CD4-positive, CD25-positive, alpha-beta regulatory T cell (primary cell): ENCODE measurements at regions not wholly inside any gene's neighbourhood (a gene's known extent, or its start where the extent isn't known, plus 50 kb on each side); places are given as distances from the start of the nearest gene placed in this dataset.
"Not testable (repeated sequence)": the region's sequence is repeated elsewhere in the genome, so short reads cannot be mapped to it uniquely, and the experiment has no call there.

Experiments used
- ATAC-seq, 2 donors: fragments of 150-1000 bp; cut with Tn5 transposase; one replicate each; pipeline ENCODE4 v1.10.0; 2021; ENCODE audit warnings: low read depth in 2 of 2, moderate number of reproducible peaks in 2 of 2, moderate library complexity in 1 of 2
- DNase-seq, 3 donors: peaks; one replicate each; pipeline versions ENCODE4 v3.0.0 to v3.0.0-alpha.2; 2012 to 2022; ENCODE audit warnings: mixed read lengths in 1 of 3
- H3K27ac ChIP-seq: one replicate; pipeline ENCODE4 v1.7.0; 2013; ENCODE audit warnings: mild to moderate bottlenecking, low read length; ENCODE audit not compliant: insufficient read depth, poor library complexity, severe bottlenecking
- H3K27me3 ChIP-seq: one replicate; pipeline ENCODE4 v1.7.0; 2013; ENCODE audit warnings: low read length; ENCODE audit not compliant: control insufficient read depth, insufficient read depth
- H3K36me3 ChIP-seq: one replicate; pipeline ENCODE4 v1.7.0; 2013; ENCODE audit warnings: mild to moderate bottlenecking, low read length, moderate library complexity; ENCODE audit not compliant: control insufficient read depth, insufficient read depth
- H3K4me1 ChIP-seq: 2 replicates; pipeline ENCODE4 v1.7.0; 2013; ENCODE audit warnings: mild to moderate bottlenecking, low read length; ENCODE audit not compliant: insufficient read depth, control insufficient read depth, poor library complexity, severe bottlenecking
- H3K4me3 ChIP-seq: one replicate; pipeline ENCODE4 v1.7.0; 2013; ENCODE audit warnings: low read depth, mild to moderate bottlenecking, low read length, moderate library complexity
- H3K9me3 ChIP-seq, 2 experiments: 1 replicate in 1 of 2; 2 replicates in 1 of 2; pipeline ENCODE4 v1.7.0; 2013; ENCODE audit warnings: low read length in 2 of 2, mild to moderate bottlenecking in 1 of 2, moderate library complexity in 1 of 2; ENCODE audit not compliant: control insufficient read depth in 2 of 2
- H3K27ac Mint-ChIP-seq, 3 donors: one replicate each; pipeline ENCODE4 v1.8.0; 2020 to 2022; ENCODE audit warnings: mild to moderate bottlenecking in 3 of 3, mixed read lengths in 3 of 3, moderate library complexity in 2 of 3
- H3K27me3 Mint-ChIP-seq: one replicate; pipeline ENCODE4 v1.8.0; 2022; ENCODE audit warnings: mild to moderate bottlenecking, mixed read lengths
- H3K36me3 Mint-ChIP-seq: one replicate; pipeline ENCODE4 v1.8.0; 2020; ENCODE audit warnings: mixed read lengths
- H3K4me1 Mint-ChIP-seq, 4 donors: one replicate each; pipeline ENCODE4 v1.8.0; 2020 to 2022; ENCODE audit warnings: mixed read lengths in 4 of 4, mild to moderate bottlenecking in 1 of 4
- H3K4me3 Mint-ChIP-seq, 4 donors: one replicate each; pipeline ENCODE4 v1.8.0; 2020 to 2022; ENCODE audit warnings: mild to moderate bottlenecking in 4 of 4, mixed read lengths in 4 of 4, moderate library complexity in 3 of 4
- H3K9me3 Mint-ChIP-seq, 7 donors: one replicate each; pipeline ENCODE4 v1.8.0; 2020 to 2022; ENCODE audit warnings: mixed read lengths in 7 of 7, mild to moderate bottlenecking in 3 of 7, moderate library complexity in 2 of 7

DNA sequence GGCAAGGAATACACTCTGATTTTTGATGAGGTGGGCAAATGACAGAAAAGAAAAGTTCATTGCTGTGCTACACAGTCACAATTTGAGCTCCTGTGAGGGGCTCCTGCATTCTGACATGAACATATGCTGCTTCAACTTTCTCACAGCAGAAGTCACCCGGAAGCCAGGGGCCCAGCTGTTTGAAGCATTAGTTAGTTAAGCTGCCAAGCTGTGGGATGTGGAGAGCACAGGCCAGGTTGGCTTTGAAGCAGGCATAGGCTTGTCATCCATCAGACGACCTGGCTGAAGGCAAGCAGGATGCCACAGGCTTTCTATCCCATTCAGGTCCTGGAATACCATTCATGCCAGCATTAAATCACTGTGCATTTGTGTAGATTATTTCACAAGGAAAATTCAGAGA is 63.1 kb downstream of the MTNR1B start:
- H3K27me3 Mint-ChIP-seq: peaks cover 4% of the 10 kb centered on the region
- no peak for DNase-seq

DNA sequence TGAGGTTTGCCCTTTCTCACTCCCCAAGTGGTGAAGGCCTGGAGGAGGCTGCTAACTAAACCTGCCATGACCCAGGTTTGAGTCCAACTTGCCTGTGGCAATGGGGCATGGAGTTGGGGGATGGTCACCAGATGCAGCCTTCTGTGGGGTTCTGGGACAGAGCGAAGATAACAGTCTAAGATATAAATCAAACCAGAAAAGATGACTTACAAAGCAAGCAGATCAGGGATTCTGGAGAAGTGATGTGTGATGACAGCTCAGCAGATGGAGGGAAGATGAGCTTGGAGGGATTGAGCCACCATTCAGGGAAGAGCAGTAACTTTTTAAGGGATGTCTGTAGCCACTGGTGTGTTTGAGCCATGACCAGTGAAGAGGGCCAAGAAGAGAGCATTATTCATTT is 63.6 kb downstream of the MTNR1B start:
- H3K9me3 ChIP-seq: no peaks in the 10 kb centered on the region
- no peak overlapping the region for H3K4me3 ChIP-seq
- H3K27ac ChIP-seq: no peak overlapping the region
- H3K4me1 ChIP-seq: no peaks in the 10 kb centered on the region
- Mint-ChIP-seq H3K4me1 (no peaks in the 10 kb centered on the region), H3K4me3 (no peak overlapping the region), H3K36me3 (no peaks in the 10 kb centered on the region), H3K27ac (no peak overlapping the region), H3K27me3 (peaks cover 4% of the 10 kb centered on the region), H3K9me3 (peaks cover 0 to 4% (median 0%) of the 10 kb centered on the region in 7 donors)
- H3K36me3 ChIP-seq: no peaks in the 10 kb centered on the region
- ATAC-seq (no peak), DNase-seq (no peak)
- no peaks in the 10 kb centered on the region for H3K27me3 ChIP-seq

More for the DNA sequence above, 63.1 kb downstream of the MTNR1B start:
- Mint-ChIP-seq H3K9me3 (peaks cover 0 to 4% (median 0%) of the 10 kb centered on the region in 7 donors), H3K4me1 (no peaks in the 10 kb centered on the region), H3K27ac (no peak overlapping the region), H3K4me3 (no peak overlapping the region), H3K36me3 (no peaks in the 10 kb centered on the region)
- no peak for ATAC-seq
- H3K36me3 ChIP-seq: no peaks in the 10 kb centered on the region
- H3K9me3 ChIP-seq: no peaks in the 10 kb centered on the region
- H3K27me3 ChIP-seq: no peaks in the 10 kb centered on the region
- H3K27ac ChIP-seq: no peak overlapping the region
- H3K4me1 ChIP-seq: no peaks in the 10 kb centered on the region
- no peak overlapping the region for H3K4me3 ChIP-seq

DNA sequence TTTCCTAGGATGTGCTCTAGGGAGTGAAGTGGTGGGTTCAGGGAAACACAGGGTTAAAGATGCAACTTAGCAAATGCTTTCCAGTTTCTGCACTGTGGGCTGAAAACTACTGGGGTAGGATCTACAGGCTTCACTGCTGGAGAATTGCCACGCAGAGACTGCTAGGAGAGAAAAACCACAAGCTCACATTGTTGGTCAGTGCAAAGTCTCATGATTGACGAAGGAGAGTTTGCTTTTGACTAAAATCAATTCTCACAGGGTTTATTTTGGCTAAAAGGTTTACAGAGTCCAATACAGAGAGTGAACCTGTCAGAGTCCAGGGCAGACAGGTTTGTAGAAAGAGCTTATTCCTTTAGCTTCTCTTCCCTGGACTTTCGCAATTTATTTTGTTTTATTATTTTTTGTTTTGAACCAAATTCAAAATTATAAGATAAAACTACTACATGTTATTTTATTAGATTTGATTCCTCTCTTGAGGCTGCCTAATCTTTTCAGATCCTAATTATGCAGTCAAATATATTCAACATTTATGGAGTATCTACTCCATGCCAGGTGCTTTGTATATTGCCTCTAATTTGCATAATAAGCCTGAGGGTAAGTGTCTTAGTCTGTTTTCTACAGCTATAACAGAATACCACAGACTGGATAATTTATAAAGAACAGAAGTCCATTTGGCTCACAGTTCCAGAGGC is 64.7 kb downstream of the MTNR1B start:
- Histone ChIP-seq H3K4me1 (no peaks in the 10 kb centered on the region), H3K9me3 (no peaks in the 10 kb centered on the region), H3K27me3 (no peaks in the 10 kb centered on the region), H3K4me3 (no peak overlapping the region), H3K36me3 (no peaks in the 10 kb centered on the region), H3K27ac (no peak overlapping the region)
- Mint-ChIP-seq H3K27me3 (peaks cover 4% of the 10 kb centered on the region), H3K9me3 (peaks cover 0 to 4% (median 2%) of the 10 kb centered on the region in 7 donors), H3K36me3 (no peaks in the 10 kb centered on the region), H3K27ac (no peak overlapping the region), H3K4me1 (no peaks in the 10 kb centered on the region), H3K4me3 (no peak overlapping the region)
- no peak for DNase-seq
- no peak for ATAC-seq

DNA sequence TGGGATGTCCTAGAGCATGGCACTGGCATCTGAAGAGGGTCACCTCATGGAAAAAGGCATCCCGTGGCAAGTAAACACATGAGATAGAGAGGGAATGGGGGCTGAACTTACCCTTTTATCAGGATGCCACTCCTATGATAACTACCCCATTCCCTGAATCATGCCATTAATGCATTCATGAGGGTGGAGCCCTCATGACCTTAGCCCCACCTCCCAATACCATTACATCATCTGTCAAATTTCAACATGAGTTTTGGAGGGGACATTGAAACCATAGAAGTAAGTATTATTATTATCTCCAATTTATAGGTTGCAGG is 65.2 kb downstream of the MTNR1B start:
- no peak for DNase-seq
- Mint-ChIP-seq H3K36me3 (no peaks in the 10 kb centered on the region), H3K4me3 (no peak overlapping the region), H3K9me3 (peaks cover 0 to 4% (median 0%) of the 10 kb centered on the region in 7 donors), H3K4me1 (no peaks in the 10 kb centered on the region), H3K27ac (no peak overlapping the region), H3K27me3 (peaks cover 4% of the 10 kb centered on the region)
- Histone ChIP-seq H3K4me1 (no peaks in the 10 kb centered on the region), H3K4me3 (no peak overlapping the region), H3K9me3 (no peaks in the 10 kb centered on the region), H3K27ac (no peak overlapping the region), H3K27me3 (no peaks in the 10 kb centered on the region), H3K36me3 (no peaks in the 10 kb centered on the region)
- no peak for ATAC-seq

DNA sequence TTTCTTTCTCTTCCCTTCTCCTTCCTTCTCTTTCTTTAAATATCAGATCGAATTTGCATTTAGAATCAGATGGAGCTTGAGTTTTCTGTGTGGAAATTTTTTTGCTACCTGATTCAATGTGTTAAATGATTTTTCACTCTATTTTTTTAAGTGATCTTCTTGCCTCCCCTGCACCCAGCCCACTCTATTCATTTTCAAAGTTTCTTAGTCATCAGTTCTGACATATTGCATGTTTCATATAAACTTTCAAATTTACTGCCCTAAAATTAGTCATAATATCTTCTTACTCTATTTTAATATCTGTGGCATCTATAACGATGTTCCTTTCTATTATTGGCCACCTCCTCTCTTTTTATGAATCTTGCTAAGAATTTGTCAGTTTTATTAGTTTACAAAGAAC is 69.1 kb downstream of the MTNR1B start:
- Mint-ChIP-seq H3K27ac (no peak overlapping the region), H3K4me3 (no peak overlapping the region), H3K4me1 (no peaks in the 10 kb centered on the region), H3K9me3 (peaks cover 0 to 4% (median 0%) of the 10 kb centered on the region in 7 donors), H3K36me3 (no peaks in the 10 kb centered on the region), H3K27me3 (peaks cover 4% of the 10 kb centered on the region)
- ATAC-seq (no peak), DNase-seq (no peak)
- Histone ChIP-seq H3K27ac (no peak overlapping the region), H3K9me3 (no peaks in the 10 kb centered on the region), H3K4me3 (no peak overlapping the region), H3K4me1 (no peaks in the 10 kb centered on the region), H3K27me3 (no peaks in the 10 kb centered on the region), H3K36me3 (no peaks in the 10 kb centered on the region)

DNA sequence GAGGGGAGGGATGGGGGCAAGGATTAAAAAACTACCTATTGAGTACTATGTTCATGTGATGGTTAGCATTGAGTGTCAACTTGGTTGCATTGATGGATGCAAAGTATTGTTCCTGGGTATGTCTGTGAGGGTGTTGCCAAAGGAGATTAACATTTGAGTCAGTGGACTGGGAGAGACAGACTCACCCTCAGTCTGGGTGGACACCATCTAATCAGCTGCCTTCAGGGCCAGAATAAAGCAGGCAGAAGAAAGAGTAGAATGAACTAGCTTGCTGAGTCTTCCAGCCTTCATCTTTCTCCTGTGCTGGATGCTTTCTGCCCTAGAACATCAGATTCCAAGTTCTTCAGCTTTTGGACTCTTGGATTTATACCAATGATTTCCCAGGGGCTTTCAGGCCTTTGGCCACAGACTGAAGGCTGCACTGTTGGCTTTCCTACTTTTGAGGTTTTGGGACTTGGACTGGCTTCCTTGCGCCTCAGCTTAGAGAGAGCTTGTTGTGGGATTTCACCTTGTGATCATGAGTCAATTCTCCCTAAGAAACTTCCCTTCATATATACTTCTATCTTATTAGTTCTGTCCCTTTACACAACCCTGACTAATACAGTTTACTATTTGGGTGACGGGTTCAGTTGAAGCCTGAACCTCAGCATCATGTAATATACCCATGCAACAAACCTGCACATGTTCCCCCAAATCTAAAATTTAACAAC is 70.2 kb downstream of the MTNR1B start:
- Histone ChIP-seq H3K36me3 (no peaks in the 10 kb centered on the region), H3K27me3 (no peaks in the 10 kb centered on the region), H3K4me1 (no peaks in the 10 kb centered on the region), H3K27ac (no peak overlapping the region), H3K4me3 (no peak overlapping the region), H3K9me3 (no peaks in the 10 kb centered on the region)
- Mint-ChIP-seq H3K4me1 (no peaks in the 10 kb centered on the region), H3K9me3 (peaks cover 0 to 5% (median 3%) of the 10 kb centered on the region in 7 donors), H3K27me3 (peaks cover 4% of the 10 kb centered on the region), H3K27ac (no peak overlapping the region), H3K4me3 (no peak overlapping the region), H3K36me3 (no peaks in the 10 kb centered on the region)
- ATAC-seq: no peak
- DNase-seq: no peak

DNA sequence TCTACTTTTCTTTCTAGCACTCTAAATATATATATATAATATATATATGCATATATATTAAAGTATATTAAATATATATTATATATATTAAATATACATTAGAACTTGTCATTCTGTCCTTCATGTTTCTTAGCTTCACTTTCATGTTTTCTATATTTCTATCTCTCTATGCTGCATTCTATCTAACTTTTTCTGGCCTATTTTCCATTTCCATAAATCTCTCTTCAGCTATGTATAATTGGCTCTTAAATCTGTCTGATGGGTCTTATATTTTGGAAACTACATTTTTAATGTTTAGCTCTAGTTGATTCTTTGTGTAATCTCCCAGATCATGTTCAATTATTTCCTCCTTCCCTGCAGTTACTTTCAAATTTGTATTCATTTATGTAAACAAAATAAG is 72.2 kb downstream of the MTNR1B start:
- ATAC-seq (no peak), DNase-seq (no peak)
- Histone ChIP-seq H3K36me3 (no peaks in the 10 kb centered on the region), H3K27ac (no peak overlapping the region), H3K9me3 (no peaks in the 10 kb centered on the region), H3K4me3 (no peak overlapping the region), H3K27me3 (no peaks in the 10 kb centered on the region), H3K4me1 (no peaks in the 10 kb centered on the region)
- no peak overlapping the region for H3K4me3 Mint-ChIP-seq
- no peaks in the 10 kb centered on the region for H3K4me1 Mint-ChIP-seq
- peaks cover 0 to 5% (median 2%) of the 10 kb centered on the region in 7 donors for H3K9me3 Mint-ChIP-seq
- no peaks in the 10 kb centered on the region for H3K36me3 Mint-ChIP-seq
- peaks cover 4% of the 10 kb centered on the region for H3K27me3 Mint-ChIP-seq
- no peak overlapping the region for H3K27ac Mint-ChIP-seq

DNA sequence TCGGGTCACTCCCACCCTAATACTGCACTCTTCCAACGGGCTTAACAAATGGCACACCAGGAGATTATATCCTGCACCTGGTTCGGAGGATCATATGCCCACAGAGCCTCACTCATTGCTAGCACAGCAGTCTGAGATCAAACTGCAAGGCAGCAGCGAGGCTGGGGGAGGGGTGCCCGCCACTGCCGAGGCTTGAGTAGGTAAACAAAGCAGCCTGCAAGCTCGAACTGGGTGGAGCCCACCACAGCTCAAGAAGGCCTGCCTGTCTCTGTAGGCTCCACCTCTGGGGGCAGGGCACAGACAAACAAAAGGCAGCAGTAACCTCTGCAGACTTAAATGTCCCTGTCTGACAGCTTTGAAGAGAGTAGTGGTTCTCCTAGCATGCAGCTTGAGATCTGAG is 73.7 kb downstream of the MTNR1B start:
- DNase-seq, H3K36me3 Mint-ChIP-seq, H3K27me3 ChIP-seq, H3K36me3 ChIP-seq, H3K4me1 Mint-ChIP-seq, H3K27ac ChIP-seq, H3K9me3 Mint-ChIP-seq, H3K4me3 ChIP-seq, H3K27me3 Mint-ChIP-seq, H3K4me1 ChIP-seq, ATAC-seq, H3K27ac Mint-ChIP-seq, H3K9me3 ChIP-seq, H3K4me3 Mint-ChIP-seq: not testable (repeated sequence)
